Chondrocyte (in vitro differentiated cells): ENCODE measurements at regions not wholly inside any gene's neighbourhood (a gene's known extent, or its start where the extent isn't known, plus 50 kb on each side); places are given as distances from the start of the nearest gene placed in this dataset.

Source experiments
- DNase-seq: peaks from one replicate; pipeline ENCODE4 v3.0.0; 2021; ENCODE audit warnings: mixed read lengths, low spot score
- H3K27ac Mint-ChIP-seq: one replicate; pipeline ENCODE4 v1.8.0; 2021; ENCODE audit warnings: mild to moderate bottlenecking, moderate library complexity, mixed read lengths; ENCODE audit not compliant: unreplicated experiment
- H3K27me3 Mint-ChIP-seq: 2 replicates; pipeline ENCODE4 v1.8.0; 2021; ENCODE audit warnings: low read depth, mixed read lengths
- H3K36me3 Mint-ChIP-seq: 2 replicates; pipeline ENCODE4 v1.8.0; 2021; ENCODE audit warnings: low read depth, mixed read lengths
- H3K4me1 Mint-ChIP-seq: 2 replicates; pipeline ENCODE4 v1.8.0; 2021; ENCODE audit warnings: low read depth, mild to moderate bottlenecking, mixed read lengths
- H3K4me3 Mint-ChIP-seq: one replicate; pipeline ENCODE4 v1.8.0; 2021; ENCODE audit warnings: mild to moderate bottlenecking, moderate library complexity, mixed read lengths; ENCODE audit not compliant: unreplicated experiment
- H3K9me3 Mint-ChIP-seq: 2 replicates; pipeline ENCODE4 v1.8.0; 2021; ENCODE audit warnings: low read depth, mixed read lengths
- CTCF ChIP-seq: fragments of 200-600 bp; sonication (generic); IDR thresholded peaks from 2 replicates; pipeline ENCODE4 v1.5.0; 2021; ENCODE audit warnings: antibody characterized with exemption, mild to moderate bottlenecking, moderate library complexity

DNA sequence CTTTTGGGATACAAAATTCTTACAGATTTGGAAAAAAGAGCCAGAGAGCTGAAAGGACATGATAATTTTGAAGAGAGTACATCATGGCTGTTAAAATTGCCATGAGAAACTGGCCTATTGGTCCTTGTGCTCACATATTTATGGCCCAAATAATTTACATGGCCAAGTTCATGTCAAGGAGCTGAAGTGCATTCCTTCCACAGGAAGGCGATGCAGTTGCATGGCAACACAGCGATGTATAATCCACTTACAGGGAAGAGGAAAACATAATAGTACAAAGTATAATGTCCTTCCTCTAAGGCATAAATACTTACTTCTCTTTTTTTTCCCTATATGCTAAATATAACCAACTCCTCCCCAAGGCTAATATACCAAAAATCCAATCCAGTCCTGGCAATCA lies 914.5 kb upstream of the AGA start:
- Mint-ChIP-seq H3K27me3 (no peaks in the 10 kb centered on the region), H3K27ac (no peak overlapping the region), H3K4me3 (no peak overlapping the region), H3K36me3 (no peaks in the 10 kb centered on the region), H3K4me1 (no peaks in the 10 kb centered on the region), H3K9me3 (peaks cover 3% of the 10 kb centered on the region)
- DNase-seq, result no peak
- no peak for TF ChIP-seq CTCF

DNA sequence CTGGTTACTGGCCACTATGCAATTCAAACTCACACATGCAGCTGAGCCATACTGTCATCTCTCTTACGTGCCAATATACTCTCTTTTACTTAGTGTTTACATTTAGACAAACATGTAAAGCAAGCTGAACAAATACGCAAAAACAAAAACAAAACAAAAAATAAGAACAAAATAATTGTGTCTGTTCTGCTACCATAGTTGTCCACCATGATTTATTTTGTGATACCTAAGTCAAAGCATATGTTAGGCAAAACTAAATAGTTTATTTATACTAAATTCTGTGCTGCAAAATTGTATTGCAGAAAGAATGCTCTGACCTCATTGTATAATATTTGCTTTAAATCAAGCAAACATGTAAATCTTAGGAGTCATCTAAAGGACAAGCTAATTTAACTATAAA lies 943.2 kb upstream of the AGA start:
- no peak for DNase-seq
- Mint-ChIP-seq H3K36me3 (no peaks in the 10 kb centered on the region), H3K27me3 (peaks cover 2% of the 10 kb centered on the region), H3K9me3 (peaks cover 7% of the 10 kb centered on the region), H3K4me1 (no peaks in the 10 kb centered on the region), H3K27ac (no peak overlapping the region), H3K4me3 (no peak overlapping the region)
- no peak for TF ChIP-seq CTCF

DNA sequence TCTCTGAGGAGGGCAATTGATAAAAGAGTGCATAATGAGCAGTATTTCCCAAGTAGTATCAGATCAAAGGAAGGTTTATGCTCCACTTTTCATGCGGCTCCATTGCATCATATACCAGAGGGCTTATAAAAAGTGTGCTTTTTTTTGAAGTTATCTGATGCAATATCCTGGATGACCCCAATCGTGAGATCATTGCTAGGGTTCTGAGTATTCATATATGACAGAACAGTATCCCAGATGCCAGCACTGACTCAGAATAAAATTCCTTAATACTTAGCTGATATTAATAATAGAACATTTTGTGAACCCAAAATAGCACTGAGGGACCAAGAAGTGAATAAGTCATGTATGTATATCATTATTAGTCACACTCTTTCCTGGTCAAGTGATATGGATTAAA lies 945.5 kb upstream of the AGA start:
- H3K27me3 Mint-ChIP-seq, result peaks cover 2% of the 10 kb centered on the region
- no peaks in the 10 kb centered on the region for H3K36me3 Mint-ChIP-seq
- no peaks in the 10 kb centered on the region for H3K4me1 Mint-ChIP-seq
- no peak overlapping the region for H3K27ac Mint-ChIP-seq
- no peak for DNase-seq
- no peak overlapping the region for H3K4me3 Mint-ChIP-seq
- peaks cover 7% of the 10 kb centered on the region for H3K9me3 Mint-ChIP-seq
- no peak for TF ChIP-seq CTCF

- no peaks in the 10 kb centered on the region for H3K4me1 Mint-ChIP-seq
- TF ChIP-seq CTCF, result peak; percentile 11
- H3K4me3 Mint-ChIP-seq, result no peak overlapping the region
- DNase-seq, result no peak
- H3K27me3 Mint-ChIP-seq, result no peaks in the 10 kb centered on the region
- no peak overlapping the region for H3K27ac Mint-ChIP-seq
- H3K9me3 Mint-ChIP-seq, result peaks cover 8% of the 10 kb centered on the region
- no peaks in the 10 kb centered on the region for H3K36me3 Mint-ChIP-seq
These were observed 953.6 kb upstream of the AGA start for GRCh38 chr4:178395798-178396197.

DNA sequence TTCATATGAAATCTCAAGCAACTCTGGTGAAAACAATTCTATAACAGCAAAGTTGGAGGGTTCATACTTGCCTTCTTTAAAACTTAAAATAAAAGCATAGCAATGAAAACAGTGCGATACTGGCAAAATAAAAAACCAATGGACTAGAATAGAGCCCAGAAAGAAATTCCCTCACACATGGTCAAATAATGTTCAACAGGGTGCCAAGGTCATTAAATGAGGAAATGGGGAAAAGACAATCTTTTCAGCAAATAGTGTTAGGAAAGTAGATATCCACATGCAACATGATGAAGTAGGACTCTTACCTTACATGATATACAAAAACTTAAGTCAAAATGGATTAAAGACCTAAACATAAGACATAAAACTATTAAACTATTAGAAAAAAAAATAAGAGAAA lies 970.2 kb upstream of the AGA start:
- H3K36me3 Mint-ChIP-seq, result no peaks in the 10 kb centered on the region
- H3K4me3 Mint-ChIP-seq, result no peak overlapping the region
- no peak for DNase-seq
- no peaks in the 10 kb centered on the region for H3K4me1 Mint-ChIP-seq
- H3K9me3 Mint-ChIP-seq, result no peaks in the 10 kb centered on the region
- H3K27me3 Mint-ChIP-seq, result no peaks in the 10 kb centered on the region
- no peak for TF ChIP-seq CTCF
- H3K27ac Mint-ChIP-seq, result no peak overlapping the region
